ENCODE measurements at regions not wholly inside any gene's neighbourhood (a gene's known extent, or its start where the extent isn't known, plus 50 kb on each side); places are given as distances from the start of the nearest gene placed in this dataset.

- no peak for TF ChIP-seq CTCF (IDR thresholded peaks at IDR 0.05; ENCODE audit: control extremely low read depth in 1 of 3, insufficient read depth in 1 of 3, low read depth in 1 of 3, low read length in 3 of 3)
- no peak for TF ChIP-seq TAF7 (optimal IDR thresholded peaks at IDR 0.05; ENCODE audit: borderline replicate concordance, low read depth, low read length)
- no peak overlapping the region for H2BK15ac ChIP-seq (ENCODE audit: low read length)
- no peak overlapping the region for H2AK5ac ChIP-seq (ENCODE audit: low read depth, low read length)
- no peak for FAIRE-seq
- no peak overlapping the region for H3K14ac ChIP-seq (ENCODE audit: insufficient read length)
- H4K20me1 ChIP-seq (replicated peaks in 1 of 2; ENCODE audit: control insufficient read depth in 1 of 2, insufficient read depth in 2 of 2, low read length in 2 of 2): no peaks in the 10 kb centered on the region
- H2BK120ac ChIP-seq (replicated peaks; ENCODE audit: low read depth, low read length): peak overlapping the region; percentile 50
- ChIA-PET CTCF (ENCODE audit: partially characterized antibody) (no interaction called here), POLR2A (ENCODE audit: partially characterized antibody) (no interaction called here)
- peak overlapping the region; percentile 43; the same call in 1 of the 2 replicates for H2AFZ ChIP-seq (ENCODE audit: low read length)
- no peak overlapping the region for H3K27ac ChIP-seq (ENCODE audit: low read depth, low read length)
- H4K91ac ChIP-seq (replicated peaks; ENCODE audit: insufficient read length, low read length): no peak overlapping the region
- no peak overlapping the region for H3K18ac ChIP-seq (ENCODE audit: extremely low read depth, low read length)
- DNase-seq (ENCODE audit: low read depth in 1 of 2, low spot score in 2 of 2): no peak
- no peak overlapping the region for H3K23ac ChIP-seq (ENCODE audit: insufficient read length)
- no peak overlapping the region for H3K4ac ChIP-seq (replicated peaks; ENCODE audit: insufficient read length, low read depth, low read length)
- no peaks in the 10 kb centered on the region for H3K79me1 ChIP-seq (ENCODE audit: low read depth, low read length)
- H3K4me1 ChIP-seq (replicated peaks in 1 of 4; ENCODE audit: control insufficient read depth in 3 of 4, insufficient read depth in 4 of 4, low read length in 3 of 4): peaks cover 0 to 11% (median 8%) of the 10 kb centered on the region in 4 experiments; a peak in 3 of 7 replicates
- no peaks in the 10 kb centered on the region for H3K36me3 ChIP-seq (ENCODE audit: control insufficient read depth in 2 of 4, insufficient read depth in 4 of 4, low read length in 3 of 4)
- peak overlapping the region; percentile 53; the same call in 1 of the 2 replicates for H2BK5ac ChIP-seq (ENCODE audit: low read depth, low read length)
- H3K56ac ChIP-seq (replicated peaks; ENCODE audit: insufficient read length, low read depth, low read length): no peak overlapping the region
- H4K5ac ChIP-seq (ENCODE audit: insufficient read length, low read depth, low read length): peak overlapping the region; percentile 15
- peak overlapping the region in 1 of 4 experiments; percentile 20; a peak in 1 of 8 replicates for H3K4me3 ChIP-seq (ENCODE audit: extremely low read depth in 1 of 4, insufficient read depth in 2 of 4, low read depth in 3 of 4, low read length in 4 of 4)
- no peak overlapping the region for H2BK20ac ChIP-seq (ENCODE audit: low read length)
- H3K4me2 ChIP-seq (ENCODE audit: insufficient read depth in 1 of 2, low read depth in 2 of 2, low read length in 2 of 2): no peak overlapping the region; a peak in 1 of 4 replicates
- H3K9me3 ChIP-seq (ENCODE audit: insufficient read depth in 2 of 2, low read depth in 1 of 2, low read length in 1 of 2): 0 out of 4 replicates have a peak, but pooled peaks cover 0 to 4% of the 10 kb centered on the region in 2 experiments
- H3K23me2 ChIP-seq (ENCODE audit: low read depth, low read length): no peaks in the 10 kb centered on the region
- 0 out of 2 replicates have a peak overlapping the region, but pooled peaks have one; percentile 18 for H2BK12ac ChIP-seq (ENCODE audit: low read depth, low read length)
- no peaks in the 10 kb centered on the region for H3K79me2 ChIP-seq (ENCODE audit: control insufficient read depth in 1 of 2, insufficient read depth in 2 of 2, low read length in 2 of 2)
- H4K8ac ChIP-seq (ENCODE audit: extremely low read depth, insufficient read depth, low read length): no peak overlapping the region
- no peaks in the 10 kb centered on the region for H3K27me3 ChIP-seq (replicated peaks in 1 of 4; ENCODE audit: control insufficient read depth in 3 of 4, extremely low read depth in 1 of 4, insufficient read depth in 3 of 4, low read length in 3 of 4)
- no peak overlapping the region for H3K9ac ChIP-seq (replicated peaks in 1 of 4; ENCODE audit: extremely low read depth in 1 of 4, low read depth in 3 of 4, low read length in 3 of 4)
Measured at GRCh38 chr12:61939977-61940376, 320.2 kb upstream of the USP15 start.
